VCaP (cell line): ENCODE measurements at regions not wholly inside any gene's neighbourhood (a gene's known extent, or its start where the extent isn't known, plus 50 kb on each side); places are given as distances from the start of the nearest gene placed in this dataset.

Source experiments
- H3K27ac ChIP-seq: fragments of 450-650 bp; 2 replicates; pipeline ENCODE4 v1.5.1; 2017
- CTCF ChIP-seq: fragments of 450-650 bp; conservative IDR thresholded peaks from 2 replicates; pipeline ENCODE4 v1.5.1; 2017; ENCODE audit warnings: mild to moderate bottlenecking, moderate library complexity

GRCh38 chr2:189336276-189336975 lies 104.8 kb upstream of the WDR75 start:
- H3K27ac ChIP-seq, result no peak overlapping the region
- no peak for TF ChIP-seq CTCF

GRCh38 chr2:189337656-189338055 lies 103.6 kb upstream of the WDR75 start:
- TF ChIP-seq CTCF, result no peak
- no peak overlapping the region for H3K27ac ChIP-seq

GRCh38 chr2:189338115-189338514 lies 103.2 kb upstream of the WDR75 start:
- TF ChIP-seq CTCF, result no peak

GRCh38 chr2:189341077-189341476 lies 100.2 kb upstream of the WDR75 start:
- TF ChIP-seq CTCF, result no peak
- H3K27ac ChIP-seq, result no peak overlapping the region

More at GRCh38 chr2:189338115-189338514, 103.2 kb upstream of the WDR75 start:
- no peak overlapping the region for H3K27ac ChIP-seq

- no peak for TF ChIP-seq CTCF
- H3K27ac ChIP-seq, result no peak overlapping the region
Observed at GRCh38 chr2:189344043-189344442, 97.2 kb upstream of the WDR75 start.

GRCh38 chr2:189347540-189347939 lies 93.7 kb upstream of the WDR75 start:
- peak; percentile 26 for TF ChIP-seq CTCF
- no peak overlapping the region for H3K27ac ChIP-seq

GRCh38 chr2:189348369-189348768 lies 92.9 kb upstream of the WDR75 start:
- no peak overlapping the region for H3K27ac ChIP-seq

More at GRCh38 chr2:189348369-189348768, 92.9 kb upstream of the WDR75 start:
- no peak for TF ChIP-seq CTCF
